ENCODE measurements at regions not wholly inside any gene's neighbourhood (a gene's known extent, or its start where the extent isn't known, plus 50 kb on each side); places are given as distances from the start of the nearest gene placed in this dataset.
"Not testable (repeated sequence)": the region's sequence is repeated elsewhere in the genome, so short reads cannot be mapped to it uniquely, and the experiment has no call there.

- 9% methylated on average over 4 of the region's 4 CpGs for WGBS (ENCODE audit: insufficient coverage, insufficient replicate concordance, low lambda C conversion rate, missing lambda C conversion rate)
Observed at GRCh38 chr15:23764716-23765115, 77.6 kb upstream of the NDN start.

GRCh38 chr15:23766779-23767178 is 79.7 kb upstream of the NDN start:
- H3K9ac ChIP-seq (ENCODE audit: control insufficient read depth, insufficient read depth, low read length); H3K4me1 ChIP-seq (ENCODE audit: control insufficient read depth, insufficient read depth, low read length); POLR2A ChIA-PET; BruUV-seq (replicated peaks); intact Hi-C loops (cut with micrococcal nuclease; ENCODE audit: unreplicated experiment); ATAC-seq; CTCF ChIA-PET; H3K79me2 ChIP-seq (ENCODE audit: control insufficient read depth, insufficient read depth, low read length); H3K9me3 ChIP-seq (replicated peaks; ENCODE audit: control insufficient read depth, insufficient read depth, low read length); H4K20me1 ChIP-seq (ENCODE audit: control insufficient read depth, insufficient read depth); SMC1A ChIA-PET (ENCODE audit: uncharacterized antibody, unreplicated experiment); DNase-seq (ENCODE audit: low read depth, low spot score); H3K27ac ChIP-seq (ENCODE audit: control insufficient read depth, insufficient read depth); FAIRE-seq; H3K27me3 ChIP-seq (replicated peaks in 1 of 2; ENCODE audit: control insufficient read depth in 2 of 2, insufficient read depth in 2 of 2, low read length in 1 of 2); H3K4me3 ChIP-seq; in situ Hi-C loops (cut with MboI); H3K4me2 ChIP-seq (ENCODE audit: control insufficient read depth, insufficient read depth); RAD21 ChIA-PET (ENCODE audit: unreplicated experiment); H2AFZ ChIP-seq (ENCODE audit: control insufficient read depth, low read depth, low read length); H3K36me3 ChIP-seq (ENCODE audit: control insufficient read depth in 2 of 2, insufficient read depth in 2 of 2, low read length in 1 of 2): not testable (repeated sequence)
- 37% methylated on average over 2 of the region's 2 CpGs for WGBS (ENCODE audit: insufficient coverage, insufficient replicate concordance, low lambda C conversion rate, missing lambda C conversion rate)

More at GRCh38 chr15:23764716-23765115, 77.6 kb upstream of the NDN start:
- no peak for TF ChIP-seq IRF4 (IDR thresholded peaks at IDR 0.05; ENCODE audit: low read depth, low read length)
- no peak for TF ChIP-seq STAT3 (IDR thresholded peaks at IDR 0.05; ENCODE audit: low read depth, low read length)
- TF ChIP-seq, protein P1, sequence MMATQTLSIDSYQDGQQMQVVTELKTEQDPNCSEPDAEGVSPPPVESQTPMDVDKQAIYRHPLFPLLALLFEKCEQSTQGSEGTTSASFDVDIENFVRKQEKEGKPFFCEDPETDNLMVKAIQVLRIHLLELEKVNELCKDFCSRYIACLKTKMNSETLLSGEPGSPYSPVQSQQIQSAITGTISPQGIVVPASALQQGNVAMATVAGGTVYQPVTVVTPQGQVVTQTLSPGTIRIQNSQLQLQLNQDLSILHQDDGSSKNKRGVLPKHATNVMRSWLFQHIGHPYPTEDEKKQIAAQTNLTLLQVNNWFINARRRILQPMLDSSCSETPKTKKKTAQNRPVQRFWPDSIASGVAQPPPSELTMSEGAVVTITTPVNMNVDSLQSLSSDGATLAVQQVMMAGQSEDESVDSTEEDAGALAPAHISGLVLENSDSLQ (IDR thresholded peaks at IDR 0.05), result no peak
- TF ChIP-seq MLLT1 (IDR thresholded peaks at IDR 0.05), result no peak
- TF ChIP-seq MAX (IDR thresholded peaks at IDR 0.05; ENCODE audit: low read depth, low read length), result no peak
- no peak for TF ChIP-seq TCF12 (IDR thresholded peaks at IDR 0.05; ENCODE audit: low read depth, low read length)
- no peak for TF ChIP-seq TCF3 (IDR thresholded peaks at IDR 0.05; ENCODE audit: borderline replicate concordance, insufficient read depth, low read depth, low read length)
- TF ChIP-seq IKZF2 (IDR thresholded peaks at IDR 0.05), result no peak
- no peak for TF ChIP-seq SIN3A (IDR thresholded peaks at IDR 0.05; ENCODE audit: low read depth, low read length)
- no peak for ATAC-seq
- intact Hi-C loops (cut with micrococcal nuclease; ENCODE audit: unreplicated experiment) (no loop called here), in situ Hi-C loops (cut with MboI) (no loop called here)
- Histone ChIP-seq H4K20me1 (ENCODE audit: control insufficient read depth, insufficient read depth) (no peaks in the 10 kb centered on the region), H3K27me3 (replicated peaks in 1 of 2; ENCODE audit: control insufficient read depth in 2 of 2, insufficient read depth in 2 of 2, low read length in 1 of 2) (no peaks in the 10 kb centered on the region), H2AFZ (ENCODE audit: control insufficient read depth, low read depth, low read length) (no peak overlapping the region), H3K27ac (ENCODE audit: control insufficient read depth, insufficient read depth) (no peak overlapping the region), H3K4me1 (ENCODE audit: control insufficient read depth, insufficient read depth, low read length) (no peaks in the 10 kb centered on the region), H3K4me3 (no peak overlapping the region), H3K79me2 (ENCODE audit: control insufficient read depth, insufficient read depth, low read length) (no peaks in the 10 kb centered on the region), H3K9ac (ENCODE audit: control insufficient read depth, insufficient read depth, low read length) (no peak overlapping the region), H3K36me3 (ENCODE audit: control insufficient read depth in 2 of 2, insufficient read depth in 2 of 2, low read length in 1 of 2) (no peaks in the 10 kb centered on the region), H3K4me2 (ENCODE audit: control insufficient read depth, insufficient read depth) (no peak overlapping the region), H3K9me3 (replicated peaks; ENCODE audit: control insufficient read depth, insufficient read depth, low read length) (no peaks in the 10 kb centered on the region)
- FAIRE-seq, result no peak
- DNase-seq (ENCODE audit: low read depth, low spot score), result no peak
- ChIA-PET SMC1A (ENCODE audit: uncharacterized antibody, unreplicated experiment) (no interaction called here), POLR2A (no interaction called here), RAD21 (ENCODE audit: unreplicated experiment) (no interaction called here), CTCF (no interaction called here)
- BruUV-seq (replicated peaks), result no TSS peak

Data from GM12878 (cell line).